ENCODE measurements at regions not wholly inside any gene's neighbourhood (a gene's known extent, or its start where the extent isn't known, plus 50 kb on each side); places are given as distances from the start of the nearest gene placed in this dataset.

- TF ChIP-seq TAF1 (IDR thresholded peaks at IDR 0.05; ENCODE audit: borderline replicate concordance, low read depth, low read length) (no peak), POLR2A (IDR thresholded peaks at IDR 0.05; ENCODE audit: low read depth, low read length) (no peak), POLR2AphosphoS5 (IDR thresholded peaks at IDR 0.05; ENCODE audit: low read depth, low read length) (no peak)
Measured at GRCh38 chr13:89310943-89311672, 1639.9 kb downstream of the SLITRK5 start.

Data from GM12892 (cell line).